Mesodermal cell (in vitro differentiated cells): ENCODE measurements at regions not wholly inside any gene's neighbourhood (a gene's known extent, or its start where the extent isn't known, plus 50 kb on each side); places are given as distances from the start of the nearest gene placed in this dataset.
"Not testable (repeated sequence)": the region's sequence is repeated elsewhere in the genome, so short reads cannot be mapped to it uniquely, and the experiment has no call there.

ENCODE experiments used
- H3K27ac ChIP-seq: 2 replicates; pipeline ENCODE4 v1.7.0; 2013; ENCODE audit warnings: mild to moderate bottlenecking, low read depth, low read length, moderate library complexity; ENCODE audit not compliant: severe bottlenecking
- H3K36me3 ChIP-seq: 2 replicates; pipeline ENCODE4 v1.7.1; 2013; ENCODE audit warnings: mild to moderate bottlenecking, low read length, moderate library complexity; ENCODE audit not compliant: control insufficient read depth, insufficient read depth
- H3K4me1 ChIP-seq: one replicate; pipeline ENCODE4 v1.7.1; 2013; ENCODE audit warnings: mild to moderate bottlenecking, low read length; ENCODE audit not compliant: insufficient read depth, control insufficient read depth, poor library complexity, severe bottlenecking
- H3K4me3 ChIP-seq: 2 replicates; pipeline ENCODE4 v1.7.0; 2013; ENCODE audit warnings: low read length, control low read depth, mild to moderate bottlenecking; ENCODE audit not compliant: insufficient read depth, poor library complexity, severe bottlenecking; ENCODE audit errors: extremely low read depth
- H3K9me3 ChIP-seq: 2 replicates; pipeline ENCODE4 v1.7.1; 2013; ENCODE audit warnings: mild to moderate bottlenecking, low read length, moderate library complexity; ENCODE audit not compliant: control insufficient read depth
- WGBS, 2 experiments: methylation state at CpG; one replicate each; pipeline ENCODE4 v1.1.5; 2013; ENCODE audit warnings: missing lambda C conversion rate in 2 of 2; ENCODE audit not compliant: insufficient coverage in 2 of 2; 5-methylcytosine and 5-hydroxymethylcytosine counted together

DNA sequence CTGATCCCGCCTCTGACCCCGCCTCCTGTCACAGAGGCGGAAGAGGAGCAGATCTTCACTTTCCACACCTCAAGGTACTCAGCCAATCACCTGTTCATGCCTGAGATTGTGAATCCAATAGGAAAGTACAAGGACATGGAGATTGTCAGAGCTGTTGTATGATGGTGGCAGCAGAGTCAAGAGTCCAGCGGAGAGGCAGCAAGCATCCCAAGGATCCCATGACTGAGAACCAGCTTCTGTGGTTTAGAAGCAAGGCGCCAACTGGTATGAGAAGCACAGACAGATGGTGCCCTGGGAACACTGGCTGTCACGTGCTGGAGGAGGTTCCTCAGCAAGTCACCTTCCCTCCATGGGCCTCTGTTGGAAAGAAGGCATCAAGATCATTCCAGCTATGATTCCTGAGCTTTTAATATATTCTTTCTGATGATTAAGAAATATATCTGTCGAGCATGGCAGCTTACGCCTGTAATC, 93.9 kb downstream of the CPN2 start:
- H3K4me1 ChIP-seq: peaks cover 5% of the 10 kb centered on the region
- H3K9me3 ChIP-seq: peaks cover 10% of the 10 kb centered on the region
- no peaks in the 10 kb centered on the region for H3K36me3 ChIP-seq
- no peak overlapping the region for H3K27ac ChIP-seq
- H3K4me3 ChIP-seq: no peak overlapping the region
- WGBS, 2 experiments: 93 to 97% methylated on average over 5 to 8 of the region's 8 CpGs

DNA sequence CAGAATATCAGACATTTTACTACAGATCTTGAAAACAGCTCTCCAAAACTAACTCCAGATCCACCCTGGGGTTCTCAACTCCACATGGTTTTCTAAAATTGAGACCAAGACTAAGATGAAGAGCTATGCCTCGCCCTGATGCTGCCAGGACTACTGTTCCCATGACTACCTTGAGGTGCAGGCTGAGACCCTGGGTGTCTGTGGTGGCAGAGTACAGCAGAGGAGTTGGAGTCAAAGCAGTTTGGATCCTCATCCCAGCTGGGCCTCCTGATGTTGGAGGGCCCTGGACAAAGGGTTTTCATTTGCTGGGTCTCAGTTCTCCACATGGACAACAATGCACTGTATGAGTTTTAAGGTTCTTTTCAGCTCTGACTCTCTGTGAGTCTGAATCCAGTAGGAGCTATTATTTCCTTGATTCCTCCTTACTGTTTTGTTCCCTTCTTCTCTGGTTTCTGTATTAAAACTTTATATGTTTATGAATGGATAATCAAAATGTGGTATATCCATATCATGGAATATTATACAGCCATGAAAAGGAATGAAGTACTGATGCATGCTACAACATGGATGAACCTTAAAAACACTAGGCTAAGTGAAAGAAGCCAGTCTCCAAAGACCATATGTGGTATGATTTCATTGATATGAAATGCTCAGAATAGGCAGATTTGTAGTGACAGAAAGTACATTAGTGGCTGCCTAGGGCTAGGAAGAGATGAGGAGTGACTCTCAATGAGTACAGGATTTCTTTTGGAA, 93.0 kb downstream of the CPN2 start:
- Histone ChIP-seq H3K4me3 (no peak overlapping the region), H3K27ac (no peak overlapping the region), H3K4me1 (peaks cover 5% of the 10 kb centered on the region), H3K36me3 (no peaks in the 10 kb centered on the region), H3K9me3 (peaks cover 10% of the 10 kb centered on the region)
- WGBS, 2 experiments: 82 to 100% methylated on average over 1 of the region's 1 CpG

DNA sequence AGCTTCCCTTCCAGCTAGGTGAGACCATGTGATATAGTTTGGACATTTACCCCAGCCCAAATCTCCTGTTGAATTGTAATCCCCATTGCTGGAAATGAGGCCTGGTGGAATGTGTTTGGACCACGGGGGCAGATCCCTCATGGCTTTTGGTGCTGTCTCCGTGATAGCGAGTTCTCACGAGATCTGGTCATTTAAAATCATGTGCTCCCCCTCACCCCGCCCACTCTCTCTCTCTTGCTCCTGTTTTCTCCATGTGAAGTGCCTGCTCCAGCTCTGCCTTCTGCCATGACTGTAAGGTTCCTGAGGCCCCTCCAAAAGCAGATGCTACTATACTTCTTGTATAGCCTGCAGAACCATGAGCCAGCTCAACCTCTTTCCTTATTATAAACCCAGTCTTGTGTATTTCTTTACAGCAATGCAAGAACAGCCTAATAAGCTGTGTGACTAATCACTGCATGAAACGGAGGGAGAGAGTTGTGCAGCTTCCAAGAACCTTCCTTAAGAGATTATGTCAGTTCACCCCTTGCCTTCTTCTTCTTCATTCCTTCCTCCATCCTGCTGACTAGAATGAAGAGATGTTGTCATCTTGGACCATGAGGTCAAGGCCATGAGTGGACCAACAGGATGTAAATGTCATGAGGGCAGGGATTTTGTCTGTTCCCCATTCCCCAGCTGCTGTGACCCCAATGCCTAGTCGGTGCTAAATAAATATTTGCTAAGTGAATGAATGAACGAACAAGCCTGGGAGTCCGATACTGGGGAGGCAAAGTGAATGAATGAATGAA, 91.0 kb downstream of the CPN2 start:
- H3K27ac ChIP-seq: no peak overlapping the region
- peaks cover 3% of the 10 kb centered on the region for H3K4me1 ChIP-seq
- no peaks in the 10 kb centered on the region for H3K36me3 ChIP-seq
- H3K4me3 ChIP-seq: no peak overlapping the region
- 92 to 93% methylated on average over 5 to 8 of the region's 9 CpGs for WGBS, 2 experiments
- H3K9me3 ChIP-seq: peaks cover 10% of the 10 kb centered on the region

DNA sequence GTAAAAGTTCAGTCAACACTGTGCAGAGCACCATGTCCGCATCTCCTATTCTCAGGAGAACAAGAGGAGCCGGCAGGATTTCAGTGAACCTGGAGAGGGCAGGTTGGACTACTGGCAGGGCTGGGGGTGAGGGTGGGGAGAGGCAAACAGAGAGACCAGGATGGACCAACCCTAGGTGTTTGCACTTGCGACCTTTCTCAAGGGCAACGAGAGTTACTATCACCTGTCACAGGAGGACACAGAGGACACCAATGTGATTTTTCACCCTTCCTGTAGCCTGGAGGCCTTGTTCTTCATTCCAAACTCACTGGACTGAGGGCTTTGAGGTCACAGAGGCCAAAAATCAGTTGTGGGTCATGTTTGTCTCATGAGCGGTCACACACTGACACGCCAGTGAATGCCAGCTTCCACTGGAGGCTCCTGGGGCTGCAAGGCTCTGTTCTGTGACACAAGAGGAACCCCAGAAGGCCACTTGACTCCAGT, 89.5 kb downstream of the CPN2 start:
- Histone ChIP-seq H3K27ac (no peak overlapping the region), H3K4me3 (no peak overlapping the region), H3K36me3 (no peaks in the 10 kb centered on the region), H3K4me1 (peaks cover 7% of the 10 kb centered on the region), H3K9me3 (peaks cover 10% of the 10 kb centered on the region)
- 90 to 100% methylated on average over 5 to 6 of the region's 6 CpGs for WGBS, 2 experiments

DNA sequence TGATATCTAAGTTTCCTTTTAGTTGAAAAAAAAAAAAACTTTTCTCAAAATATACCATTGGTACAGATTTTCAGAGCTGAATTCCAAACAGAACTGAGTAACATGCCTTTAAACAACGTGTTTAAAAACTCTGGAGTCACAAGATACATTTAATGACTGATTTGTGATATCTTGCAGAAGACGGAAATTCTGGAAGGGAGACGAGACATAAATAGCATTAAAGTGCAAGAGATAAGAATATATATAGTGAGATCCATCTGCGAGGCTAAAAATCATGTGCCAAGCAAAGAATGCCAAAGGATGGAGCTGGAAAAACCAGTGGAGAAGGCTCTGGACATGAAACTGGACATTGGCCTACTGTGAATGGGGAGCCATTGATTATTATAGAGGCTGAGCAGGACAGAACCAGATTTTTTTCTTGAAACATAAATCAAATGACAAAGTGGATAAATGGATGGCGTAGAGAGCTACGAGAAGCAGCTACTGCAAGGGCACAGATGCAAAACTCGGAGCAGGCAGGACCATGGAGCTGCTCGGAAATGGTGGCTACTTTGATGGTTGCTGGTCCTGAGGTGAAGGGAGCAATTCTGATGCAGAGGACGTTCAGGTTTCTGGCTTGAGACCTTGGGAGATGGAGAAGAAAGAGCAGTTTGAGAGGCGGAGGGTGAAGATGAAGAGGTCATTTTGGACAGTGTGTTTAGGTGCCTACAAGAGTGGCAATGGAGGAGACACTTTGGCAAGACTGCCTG, 88.8 kb downstream of the CPN2 start:
- Histone ChIP-seq H3K27ac (no peak overlapping the region), H3K36me3 (no peaks in the 10 kb centered on the region), H3K9me3 (peaks cover 10% of the 10 kb centered on the region), H3K4me3 (no peak overlapping the region), H3K4me1 (peaks cover 12% of the 10 kb centered on the region)
- 83% methylated on average over 9 of the region's 10 CpGs for WGBS, 2 experiments

DNA sequence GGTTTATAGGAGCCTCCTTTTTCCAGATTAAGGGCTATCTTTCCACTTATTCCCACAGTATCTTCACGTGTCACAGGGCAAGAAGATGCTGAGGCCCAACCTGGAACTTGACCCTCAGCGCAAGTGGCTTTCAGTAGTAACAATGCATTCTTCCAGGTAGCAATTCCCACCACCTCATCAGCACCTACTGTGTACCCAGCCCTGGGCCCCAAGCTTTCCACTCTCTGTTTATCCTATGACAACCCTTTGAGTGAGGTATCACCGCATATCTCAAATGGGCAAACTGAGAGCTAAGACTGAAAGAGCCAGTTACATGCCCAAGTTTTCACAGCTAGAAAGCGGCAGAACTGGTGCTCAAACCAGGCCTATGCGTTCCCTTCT, 88.2 kb downstream of the CPN2 start:
- Histone ChIP-seq H3K36me3 (no peaks in the 10 kb centered on the region), H3K27ac (no peak overlapping the region), H3K4me1 (peaks cover 12% of the 10 kb centered on the region), H3K4me3 (no peak overlapping the region), H3K9me3 (peaks cover 8% of the 10 kb centered on the region)
- WGBS, 2 experiments: 93 to 94% methylated on average over 5 of the region's 5 CpGs

DNA sequence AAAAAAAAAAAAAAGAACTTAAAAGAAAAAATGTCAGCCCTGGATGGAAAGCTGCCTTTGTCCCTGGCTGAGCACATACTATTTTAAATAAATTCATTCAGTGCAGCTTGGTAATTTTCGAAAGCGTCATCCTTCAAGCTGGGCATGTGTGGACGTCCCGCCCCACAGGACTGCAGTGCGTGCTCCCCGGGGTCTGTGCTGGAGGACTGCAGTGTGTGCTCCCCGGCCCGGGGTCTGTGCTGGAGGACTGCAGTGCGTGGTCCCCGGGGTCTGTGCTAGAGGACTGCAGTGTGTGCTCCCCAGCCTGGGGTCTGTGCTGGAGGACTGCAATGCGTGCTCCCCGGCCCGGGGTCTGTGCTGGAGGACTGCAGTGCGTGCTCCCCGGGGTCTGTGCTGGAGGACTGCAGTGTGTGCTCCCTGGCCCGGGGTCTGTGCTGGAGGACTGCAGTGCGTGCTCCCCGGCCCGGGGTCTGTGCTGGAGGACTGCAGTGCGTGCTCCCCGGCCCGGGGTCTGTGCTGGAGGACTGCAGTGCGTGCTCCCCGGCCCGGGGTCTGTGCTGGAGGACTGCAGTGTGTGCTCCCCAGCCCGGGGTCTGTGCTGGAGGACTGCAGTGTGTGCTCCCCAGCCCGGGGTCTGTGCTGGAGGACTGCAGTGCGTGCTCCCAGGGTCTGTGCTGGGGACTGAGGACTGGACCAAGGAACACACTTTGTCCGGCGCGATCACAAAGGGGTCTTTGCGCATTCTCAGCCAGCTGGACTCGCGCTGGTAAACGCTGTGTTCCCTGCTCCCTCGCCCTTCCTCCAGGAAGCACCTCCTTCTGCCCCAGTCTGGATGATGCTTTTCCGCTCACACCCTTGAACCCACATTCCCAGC, 86.3 kb downstream of the CPN2 start:
- 94 to 97% methylated on average over 21 to 25 of the region's 37 CpGs for WGBS, 2 experiments

DNA sequence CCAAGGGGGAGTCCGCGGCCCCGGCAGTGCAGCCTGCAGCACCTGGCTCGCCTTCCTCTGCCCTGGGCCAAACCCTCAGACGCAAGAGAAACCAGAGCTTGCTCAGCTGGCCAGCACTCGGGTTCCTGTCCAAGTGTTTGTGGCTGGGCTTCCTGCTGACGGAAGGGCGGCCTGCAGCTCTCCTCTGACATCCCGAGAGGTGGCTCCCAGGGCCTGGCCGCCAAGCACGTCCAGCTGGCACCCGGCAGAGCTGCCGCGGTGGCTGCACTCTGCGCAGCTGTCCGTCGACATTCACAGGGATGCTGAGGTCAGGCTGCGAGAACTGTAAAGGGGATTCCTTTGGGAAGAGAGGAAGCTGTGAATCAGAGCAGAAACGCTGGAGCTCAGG, 85.6 kb downstream of the CPN2 start:
- Histone ChIP-seq H3K4me1 (peaks cover 22% of the 10 kb centered on the region), H3K9me3 (no peaks in the 10 kb centered on the region), H3K36me3 (no peaks in the 10 kb centered on the region), H3K4me3 (no peak overlapping the region), H3K27ac (no peak overlapping the region)
- 88 to 90% methylated on average over 17 to 18 of the region's 19 CpGs for WGBS, 2 experiments

More for the DNA sequence above, 86.3 kb downstream of the CPN2 start:
- H3K9me3 ChIP-seq, H3K27ac ChIP-seq, H3K4me3 ChIP-seq, H3K36me3 ChIP-seq: not testable (repeated sequence)
- peaks cover 16% of the 10 kb centered on the region for H3K4me1 ChIP-seq

DNA sequence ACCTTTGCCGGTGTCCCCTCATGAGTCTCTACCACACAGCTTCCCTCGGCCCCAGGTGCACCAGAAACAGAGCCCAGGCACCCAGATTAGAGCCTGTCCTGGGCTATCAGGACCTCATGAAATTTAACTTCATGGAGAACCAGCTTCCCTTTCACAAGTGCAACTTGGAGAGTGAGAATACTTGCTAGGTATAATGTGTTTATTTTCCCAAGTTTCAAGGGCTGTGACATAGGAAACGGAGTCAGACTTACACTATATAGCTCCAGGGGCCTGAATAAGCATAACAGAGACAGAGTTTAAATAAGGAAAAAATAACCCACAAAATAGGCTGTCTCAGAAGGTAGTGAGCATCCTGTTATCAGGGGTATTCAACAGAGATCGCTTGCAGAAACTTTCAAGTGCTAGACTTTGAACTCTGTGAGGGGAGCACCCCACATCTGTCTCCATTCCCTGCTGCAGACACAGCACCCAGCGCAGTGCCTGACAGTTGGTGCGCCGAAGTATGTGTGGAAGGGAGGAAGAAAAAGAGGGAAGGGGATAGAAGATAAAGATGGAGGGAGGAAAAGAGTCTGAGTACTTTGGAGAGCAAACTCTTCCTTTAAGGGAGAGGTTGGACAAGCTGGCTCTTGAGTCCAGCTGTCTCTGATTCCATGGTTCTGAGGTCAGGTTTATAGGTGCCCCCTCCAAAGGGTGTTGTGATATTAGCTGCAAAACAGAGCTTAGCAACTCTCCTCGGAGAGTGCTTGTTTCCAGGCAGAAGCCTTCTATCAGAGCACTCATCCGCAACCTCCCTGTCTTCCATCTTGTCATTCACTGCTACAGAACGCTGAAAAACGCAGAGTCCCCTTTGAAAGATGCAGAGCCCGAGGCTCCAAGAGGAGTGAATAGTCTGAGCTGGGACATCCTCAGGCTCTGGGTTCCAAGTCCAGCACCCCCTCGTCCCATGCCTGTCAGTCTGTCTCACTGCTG, 84.8 kb downstream of the CPN2 start:
- Histone ChIP-seq H3K4me1 (peaks cover 30% of the 10 kb centered on the region), H3K4me3 (no peak overlapping the region), H3K9me3 (no peaks in the 10 kb centered on the region), H3K36me3 (no peaks in the 10 kb centered on the region), H3K27ac (no peak overlapping the region)
- WGBS, 2 experiments: 70 to 86% methylated on average over 8 to 11 of the region's 13 CpGs
